ENCODE measurements at regions not wholly inside any gene's neighbourhood (a gene's known extent, or its start where the extent isn't known, plus 50 kb on each side); places are given as distances from the start of the nearest gene placed in this dataset.

DNA sequence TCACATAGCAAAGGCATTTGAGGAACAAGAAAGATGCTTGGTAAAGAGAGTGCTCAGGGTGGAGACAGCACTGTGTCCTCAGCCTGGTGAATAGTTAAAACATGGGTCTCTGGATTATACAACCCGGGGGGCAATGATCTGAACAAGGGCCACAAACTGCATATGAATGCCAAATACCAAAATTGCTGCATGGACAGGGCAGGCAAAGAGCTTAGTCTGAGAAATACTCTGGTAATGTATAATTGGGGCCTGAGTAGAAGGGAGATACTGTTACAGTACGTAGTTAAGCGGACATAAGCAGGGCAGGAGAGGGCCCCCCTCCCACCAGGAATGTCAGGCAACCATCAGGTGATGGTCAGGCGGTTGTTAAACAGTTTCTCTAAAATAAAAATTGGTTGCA is 99.3 kb upstream of the CDK1 start:
- no peak overlapping the region for H3K27ac Mint-ChIP-seq (ENCODE audit: unreplicated experiment)
- DNase-seq = no peak
- no peak overlapping the region for H3K4me3 Mint-ChIP-seq (ENCODE audit: unreplicated experiment)
- no peaks in the 10 kb centered on the region for H3K9me3 Mint-ChIP-seq (ENCODE audit: unreplicated experiment)
- H3K4me1 Mint-ChIP-seq (ENCODE audit: low read depth, unreplicated experiment) = peaks cover 4% of the 10 kb centered on the region
- no peaks in the 10 kb centered on the region for H3K27me3 Mint-ChIP-seq (ENCODE audit: unreplicated experiment)
- no peaks in the 10 kb centered on the region for H3K36me3 Mint-ChIP-seq (ENCODE audit: unreplicated experiment)
- TF ChIP-seq, protein P1, sequence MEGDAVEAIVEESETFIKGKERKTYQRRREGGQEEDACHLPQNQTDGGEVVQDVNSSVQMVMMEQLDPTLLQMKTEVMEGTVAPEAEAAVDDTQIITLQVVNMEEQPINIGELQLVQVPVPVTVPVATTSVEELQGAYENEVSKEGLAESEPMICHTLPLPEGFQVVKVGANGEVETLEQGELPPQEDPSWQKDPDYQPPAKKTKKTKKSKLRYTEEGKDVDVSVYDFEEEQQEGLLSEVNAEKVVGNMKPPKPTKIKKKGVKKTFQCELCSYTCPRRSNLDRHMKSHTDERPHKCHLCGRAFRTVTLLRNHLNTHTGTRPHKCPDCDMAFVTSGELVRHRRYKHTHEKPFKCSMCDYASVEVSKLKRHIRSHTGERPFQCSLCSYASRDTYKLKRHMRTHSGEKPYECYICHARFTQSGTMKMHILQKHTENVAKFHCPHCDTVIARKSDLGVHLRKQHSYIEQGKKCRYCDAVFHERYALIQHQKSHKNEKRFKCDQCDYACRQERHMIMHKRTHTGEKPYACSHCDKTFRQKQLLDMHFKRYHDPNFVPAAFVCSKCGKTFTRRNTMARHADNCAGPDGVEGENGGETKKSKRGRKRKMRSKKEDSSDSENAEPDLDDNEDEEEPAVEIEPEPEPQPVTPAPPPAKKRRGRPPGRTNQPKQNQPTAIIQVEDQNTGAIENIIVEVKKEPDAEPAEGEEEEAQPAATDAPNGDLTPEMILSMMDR (IDR thresholded peaks at IDR 0.05; ENCODE audit: partially characterized antibody, unreplicated experiment) = no peak

DNA sequence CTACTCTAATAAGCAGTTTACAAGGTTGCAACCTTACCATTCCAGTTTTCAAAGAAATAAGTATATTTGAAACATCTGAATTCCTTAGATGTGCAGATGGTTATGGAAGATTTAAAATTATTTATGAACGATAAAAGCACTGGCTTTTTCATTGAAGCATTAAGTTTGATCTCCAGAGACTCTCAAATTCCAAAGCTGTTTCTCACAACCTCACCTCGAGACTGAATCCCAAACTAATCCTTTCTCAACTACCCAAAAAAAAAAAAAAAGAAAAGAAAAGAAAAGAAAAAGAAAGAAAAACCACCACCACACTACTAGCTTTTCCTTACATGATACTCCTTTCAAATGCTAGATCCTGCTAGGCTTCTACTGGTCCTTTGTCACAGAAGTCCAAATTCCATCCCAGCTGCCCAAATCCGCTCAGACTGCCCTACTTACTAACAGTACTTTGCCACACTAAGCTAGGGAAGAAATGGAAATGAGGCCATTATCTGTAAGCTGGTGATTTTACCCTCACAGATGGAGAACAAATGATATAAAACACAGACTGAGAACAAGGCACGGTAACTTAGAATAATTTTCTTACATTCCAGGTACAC is 100.6 kb upstream of the CDK1 start:
- H3K27ac Mint-ChIP-seq (ENCODE audit: unreplicated experiment) = no peak overlapping the region
- H3K4me3 Mint-ChIP-seq (ENCODE audit: unreplicated experiment) = no peak overlapping the region
- no peaks in the 10 kb centered on the region for H3K9me3 Mint-ChIP-seq (ENCODE audit: unreplicated experiment)
- H3K27me3 Mint-ChIP-seq (ENCODE audit: unreplicated experiment) = no peaks in the 10 kb centered on the region
- DNase-seq = no peak
- no peaks in the 10 kb centered on the region for H3K4me1 Mint-ChIP-seq (ENCODE audit: low read depth, unreplicated experiment)
- TF ChIP-seq, protein P1 (IDR thresholded peaks at IDR 0.05; ENCODE audit: partially characterized antibody, unreplicated experiment) = no peak
- H3K36me3 Mint-ChIP-seq (ENCODE audit: unreplicated experiment) = no peaks in the 10 kb centered on the region

DNA sequence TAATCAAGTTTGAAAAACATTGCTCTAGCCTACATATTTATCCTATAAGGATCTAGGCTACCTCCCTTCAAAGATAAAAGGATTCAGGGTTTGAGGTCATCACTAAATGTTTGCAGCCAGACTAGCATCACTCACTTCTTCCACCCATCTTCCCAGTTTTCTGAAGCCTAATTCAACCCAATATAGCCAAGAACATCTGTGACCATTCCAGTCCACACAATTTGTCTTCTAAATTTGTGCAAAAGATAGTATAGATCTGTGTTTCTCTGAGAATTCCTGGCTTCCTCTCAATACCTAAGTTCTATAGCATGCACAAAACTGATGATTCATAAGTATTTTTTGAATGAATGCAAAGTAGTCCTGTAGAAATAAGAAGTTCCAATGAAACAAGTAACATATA is 103.0 kb upstream of the CDK1 start:
- H3K27me3 Mint-ChIP-seq (ENCODE audit: unreplicated experiment) = no peaks in the 10 kb centered on the region
- no peak overlapping the region for H3K27ac Mint-ChIP-seq (ENCODE audit: unreplicated experiment)
- DNase-seq = no peak
- peaks cover 4% of the 10 kb centered on the region for H3K36me3 Mint-ChIP-seq (ENCODE audit: unreplicated experiment)
- H3K9me3 Mint-ChIP-seq (ENCODE audit: unreplicated experiment) = no peaks in the 10 kb centered on the region
- no peak overlapping the region for H3K4me3 Mint-ChIP-seq (ENCODE audit: unreplicated experiment)
- H3K4me1 Mint-ChIP-seq (ENCODE audit: low read depth, unreplicated experiment) = no peaks in the 10 kb centered on the region
- TF ChIP-seq, protein P1 (IDR thresholded peaks at IDR 0.05; ENCODE audit: partially characterized antibody, unreplicated experiment) = no peak

DNA sequence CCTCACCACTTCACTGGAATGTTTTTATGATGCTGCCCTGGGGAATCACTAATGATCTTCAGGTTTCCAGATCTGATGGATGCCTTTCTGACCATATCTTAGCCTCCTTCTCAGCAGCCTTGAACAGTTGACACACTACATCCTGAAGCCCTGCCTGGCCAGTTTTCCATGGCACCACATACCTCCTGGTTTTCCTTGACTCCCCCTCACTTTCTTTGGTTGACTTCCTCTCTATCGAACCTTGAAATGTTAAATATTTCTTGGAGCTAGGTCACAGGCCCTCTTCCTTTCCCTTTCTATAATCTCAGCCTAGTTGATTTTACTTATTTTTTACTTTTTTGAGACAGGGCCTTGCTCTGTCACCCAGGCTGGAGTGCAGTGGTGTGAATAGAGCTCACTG is 108.8 kb upstream of the CDK1 start:
- Mint-ChIP-seq H3K4me1 (ENCODE audit: low read depth, unreplicated experiment) (no peaks in the 10 kb centered on the region), H3K4me3 (ENCODE audit: unreplicated experiment) (no peak overlapping the region), H3K27me3 (ENCODE audit: unreplicated experiment) (no peaks in the 10 kb centered on the region), H3K27ac (ENCODE audit: unreplicated experiment) (no peak overlapping the region), H3K9me3 (ENCODE audit: unreplicated experiment) (no peaks in the 10 kb centered on the region), H3K36me3 (ENCODE audit: unreplicated experiment) (peaks cover 4% of the 10 kb centered on the region)
- DNase-seq = no peak
- TF ChIP-seq, protein P1 (IDR thresholded peaks at IDR 0.05; ENCODE audit: partially characterized antibody, unreplicated experiment) = no peak

DNA sequence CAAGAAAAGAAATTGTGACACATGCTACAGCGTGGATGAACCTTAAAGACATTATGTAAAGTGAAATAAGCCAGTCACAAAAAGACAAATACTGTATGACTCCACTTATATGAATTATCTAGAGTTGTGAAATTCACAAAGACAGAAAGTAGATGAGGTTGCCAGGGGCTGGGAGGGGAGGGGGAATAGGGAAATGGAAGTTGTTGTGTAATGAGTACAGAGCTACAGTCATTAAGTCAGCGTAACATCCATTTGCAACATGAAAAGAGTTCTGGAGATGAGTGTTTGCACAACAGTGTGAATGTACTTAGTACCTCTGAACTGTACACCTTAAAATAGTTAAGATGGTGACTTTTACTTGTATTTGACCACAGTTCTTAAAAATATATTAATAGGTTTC is 112.1 kb upstream of the CDK1 start:
- H3K4me1 Mint-ChIP-seq (ENCODE audit: low read depth, unreplicated experiment) = no peaks in the 10 kb centered on the region
- H3K9me3 Mint-ChIP-seq (ENCODE audit: unreplicated experiment) = no peaks in the 10 kb centered on the region
- H3K36me3 Mint-ChIP-seq (ENCODE audit: unreplicated experiment) = peaks cover 2% of the 10 kb centered on the region

More for the DNA sequence above, 112.1 kb upstream of the CDK1 start:
- TF ChIP-seq, protein P1 (IDR thresholded peaks at IDR 0.05; ENCODE audit: partially characterized antibody, unreplicated experiment) = no peak
- no peak overlapping the region for H3K4me3 Mint-ChIP-seq (ENCODE audit: unreplicated experiment)
- H3K27ac Mint-ChIP-seq (ENCODE audit: unreplicated experiment) = no peak overlapping the region
- H3K27me3 Mint-ChIP-seq (ENCODE audit: unreplicated experiment) = no peaks in the 10 kb centered on the region
- no peak for DNase-seq
